HG03280 (cell line): ENCODE measurements at regions not wholly inside any gene's neighbourhood (a gene's known extent, or its start where the extent isn't known, plus 50 kb on each side); places are given as distances from the start of the nearest gene placed in this dataset.
"Not testable (repeated sequence)": the region's sequence is repeated elsewhere in the genome, so short reads cannot be mapped to it uniquely, and the experiment has no call there.

ENCODE experiments used
- ATAC-seq: cut with Tn5 transposase; IDR thresholded peaks from one replicate; pipeline ENCODE4 v1.9.1; 2021; ENCODE audit warnings: mild to moderate bottlenecking, moderate library complexity; ENCODE audit not compliant: unreplicated experiment

DNA sequence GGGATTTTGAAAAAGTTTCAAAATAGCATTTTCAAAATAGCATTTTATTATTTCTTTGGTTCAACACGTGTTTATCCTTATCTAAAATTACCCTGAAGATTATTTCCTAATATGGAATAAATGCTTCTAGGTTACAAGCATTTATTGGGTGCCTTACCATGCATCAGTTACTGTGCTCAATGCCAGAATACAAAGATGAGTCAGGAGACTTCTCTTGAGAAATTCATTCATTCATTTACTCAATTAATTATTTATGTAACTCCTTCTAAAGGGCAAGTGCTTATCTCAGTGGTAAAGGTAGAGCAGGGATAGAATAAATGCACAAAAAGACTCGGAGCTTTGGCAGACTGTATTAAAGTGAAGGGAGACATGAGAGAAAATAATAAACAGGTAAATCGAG, 150.1 kb upstream of the PDE7B start:
- ATAC-seq: no peak

DNA sequence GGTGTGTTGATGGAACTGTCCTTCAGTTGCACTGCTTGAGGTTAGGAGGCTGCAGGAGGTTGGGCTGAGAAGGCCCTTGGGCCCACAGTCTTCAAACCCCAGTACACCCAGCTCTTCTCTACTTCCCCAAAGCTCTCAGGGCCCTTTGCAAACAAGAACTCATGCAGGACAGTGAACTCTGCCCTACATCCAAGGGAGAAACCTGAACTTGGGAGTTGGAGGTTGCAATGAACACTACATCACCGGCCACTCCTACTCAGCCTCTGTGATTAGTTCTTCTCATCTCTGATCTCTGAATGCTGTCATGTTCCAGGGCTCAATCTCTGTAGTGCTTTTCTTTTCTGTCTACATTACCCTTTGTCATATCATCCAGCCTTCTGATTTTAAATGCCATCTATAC, 148.5 kb upstream of the PDE7B start:
- ATAC-seq: no peak

DNA sequence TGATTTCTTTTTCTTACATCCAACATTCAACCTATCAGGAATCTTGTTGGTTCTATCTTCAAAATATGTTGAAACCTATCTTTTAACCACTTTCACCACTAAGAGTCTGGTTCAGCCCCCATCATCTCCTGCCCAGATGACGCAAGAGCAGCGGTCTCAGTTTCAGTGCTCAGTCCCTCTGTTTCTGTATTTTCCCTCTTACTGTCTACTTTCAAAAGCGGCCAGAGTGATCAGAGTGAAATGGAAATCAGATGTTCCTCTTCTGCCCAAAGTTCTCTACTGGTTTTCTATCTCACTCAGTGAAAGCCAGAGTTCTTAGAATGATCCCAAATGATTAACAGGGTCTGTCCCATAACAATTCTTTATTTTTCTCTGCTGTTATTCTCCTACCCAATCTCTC, 147.9 kb upstream of the PDE7B start:
- peak; percentile 58 for ATAC-seq

DNA sequence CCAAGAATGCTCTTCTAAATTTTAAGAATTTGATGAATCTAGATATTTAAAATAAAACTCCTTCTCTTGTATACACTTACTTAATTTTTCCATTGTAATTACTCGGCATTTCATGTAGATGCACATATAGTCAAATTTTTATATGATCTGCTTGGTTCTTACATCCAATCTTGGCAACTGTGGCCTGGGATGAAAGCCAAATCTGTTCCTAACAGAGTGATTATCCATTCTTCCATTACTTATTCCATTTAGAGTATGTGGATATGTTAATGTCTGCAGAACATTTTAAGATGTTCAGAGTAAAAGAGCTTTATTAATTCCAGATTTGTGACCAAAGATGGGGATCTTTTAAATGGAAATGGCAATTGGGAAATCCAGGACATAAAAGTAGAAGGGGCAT, 144.1 kb upstream of the PDE7B start:
- no peak for ATAC-seq

DNA sequence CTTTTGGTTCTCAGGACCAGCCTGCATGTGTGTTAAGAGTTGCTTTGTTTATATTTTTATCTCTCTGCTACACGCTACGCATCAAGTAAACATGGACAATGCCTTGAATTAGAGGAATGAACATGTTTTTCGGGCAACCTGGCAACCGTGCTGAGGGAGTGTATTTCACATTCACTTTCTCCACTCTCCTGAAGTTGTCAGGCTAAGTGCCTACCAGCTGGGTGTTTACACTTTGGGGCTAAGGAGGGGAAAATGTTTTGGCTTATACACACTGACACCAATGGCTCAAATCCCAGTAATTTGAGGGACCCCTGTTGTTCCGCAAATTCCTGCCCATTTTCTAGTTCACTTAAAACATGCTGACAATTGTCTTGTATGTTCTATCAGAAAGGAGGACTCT, 141.5 kb upstream of the PDE7B start:
- no peak for ATAC-seq

DNA sequence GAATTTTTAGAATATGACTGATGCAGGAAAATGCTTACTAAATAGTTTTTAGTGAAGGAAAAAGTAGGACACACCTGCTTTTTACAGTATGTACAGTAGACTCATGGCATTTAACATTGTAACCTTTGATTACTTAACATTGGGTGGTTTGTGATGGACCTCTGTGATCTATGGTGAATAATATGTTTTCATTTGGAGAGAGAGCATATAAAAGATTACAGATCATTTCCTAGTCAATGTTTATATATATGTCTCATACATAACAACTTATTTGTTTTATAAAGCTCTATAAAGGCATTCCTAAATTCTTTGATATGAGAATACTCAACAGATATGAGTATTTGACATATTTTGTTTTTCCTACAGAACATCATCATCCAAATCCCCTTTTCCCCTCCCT, 129.3 kb upstream of the PDE7B start:
- ATAC-seq: no peak

DNA sequence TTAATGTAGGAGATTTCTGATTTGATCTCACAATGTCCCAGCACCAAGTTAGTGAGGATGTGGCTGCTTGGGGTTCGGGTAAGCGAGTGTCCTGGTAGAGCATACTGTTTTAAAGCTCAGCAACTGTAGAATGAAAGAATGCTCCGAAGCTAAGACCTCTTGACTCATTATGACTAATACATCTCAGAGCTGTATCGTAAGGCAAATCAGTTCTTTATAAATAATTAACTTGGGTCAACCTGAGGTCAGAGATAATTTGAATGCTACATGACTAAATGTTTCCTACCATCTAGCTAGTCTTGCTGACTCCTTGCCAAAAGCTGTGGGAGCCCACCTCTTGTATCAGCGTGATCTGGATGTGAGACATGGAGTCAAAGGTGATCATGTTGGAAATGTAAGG, 128.8 kb upstream of the PDE7B start:
- no peak for ATAC-seq

DNA sequence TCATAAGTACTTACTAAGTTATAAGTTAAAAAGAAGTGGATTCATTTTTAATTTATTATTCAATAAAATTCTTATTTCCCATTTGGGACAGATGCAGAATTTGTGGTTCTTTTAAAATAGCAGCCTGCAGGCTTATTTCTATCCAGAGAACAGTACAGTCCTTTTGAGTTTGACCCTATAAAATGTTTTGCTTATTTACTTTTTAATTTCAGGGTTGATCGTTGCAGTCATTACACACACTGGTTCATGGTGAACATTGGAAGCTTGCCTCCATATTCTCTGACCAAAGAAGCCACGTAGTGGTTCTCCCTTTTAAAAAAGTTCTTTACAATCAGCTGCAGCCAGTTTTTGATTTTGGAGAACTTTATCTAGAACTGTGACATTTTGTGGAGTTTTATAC, 122.9 kb upstream of the PDE7B start:
- no peak for ATAC-seq

DNA sequence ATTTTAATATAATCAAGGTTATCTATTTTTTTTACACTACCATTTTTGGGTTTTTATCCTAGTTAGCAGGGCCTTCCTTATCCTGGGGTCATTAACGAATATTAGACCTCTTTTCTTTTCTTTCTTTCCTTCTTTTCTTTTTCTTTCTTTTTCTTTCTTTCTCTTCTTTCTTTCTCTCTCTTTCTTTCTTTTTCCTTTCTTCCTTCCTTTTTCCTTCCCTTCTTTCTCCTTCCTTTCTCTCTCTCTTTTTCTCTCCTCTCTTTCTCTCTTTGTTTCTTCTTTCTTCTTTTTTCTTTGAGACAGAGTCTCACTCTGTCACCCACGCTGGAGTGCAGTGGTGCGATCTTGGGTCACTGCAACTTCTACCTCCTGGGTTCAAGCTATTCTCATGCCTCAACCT, 120.4 kb upstream of the PDE7B start:
- no peak for ATAC-seq

DNA sequence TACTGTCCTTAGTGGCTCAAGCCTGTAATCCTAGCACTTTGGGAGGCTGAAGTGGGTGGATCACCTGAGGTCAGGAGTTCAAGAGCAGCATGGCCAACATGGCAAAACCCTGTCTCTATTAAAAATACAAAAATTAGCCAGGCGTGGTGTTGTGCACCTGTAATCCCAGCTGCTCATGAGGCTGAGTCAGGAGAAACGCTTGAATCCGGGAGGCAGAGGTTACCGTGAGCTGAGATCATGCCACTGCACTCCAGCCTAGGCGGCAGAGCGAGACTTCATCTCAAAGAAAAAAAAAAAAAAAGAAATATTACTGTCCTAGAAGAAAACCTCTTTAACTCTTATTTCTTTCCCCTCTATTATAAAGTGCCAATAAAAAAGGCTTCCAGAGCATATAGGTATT, 115.2 kb upstream of the PDE7B start:
- ATAC-seq: not testable (repeated sequence)

DNA sequence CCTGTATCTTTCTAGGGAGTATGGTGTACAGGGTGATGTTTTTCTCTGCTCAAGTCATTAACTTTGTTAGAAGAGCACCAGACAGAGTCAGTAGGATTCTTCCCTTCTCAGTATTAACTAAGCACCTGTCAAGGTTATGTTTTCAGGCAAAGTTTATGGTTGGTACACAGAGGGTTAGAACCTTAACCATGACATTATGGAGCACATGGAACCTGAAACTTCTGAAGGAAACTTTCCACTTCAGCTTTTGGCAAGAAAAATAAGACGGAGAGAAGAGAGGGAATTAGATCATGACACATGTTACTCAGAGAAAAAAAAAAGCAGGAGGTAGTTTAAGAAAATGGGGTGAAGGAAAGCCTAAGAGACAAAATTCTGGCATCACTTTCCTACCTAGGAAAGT, 112.9 kb upstream of the PDE7B start:
- no peak for ATAC-seq

DNA sequence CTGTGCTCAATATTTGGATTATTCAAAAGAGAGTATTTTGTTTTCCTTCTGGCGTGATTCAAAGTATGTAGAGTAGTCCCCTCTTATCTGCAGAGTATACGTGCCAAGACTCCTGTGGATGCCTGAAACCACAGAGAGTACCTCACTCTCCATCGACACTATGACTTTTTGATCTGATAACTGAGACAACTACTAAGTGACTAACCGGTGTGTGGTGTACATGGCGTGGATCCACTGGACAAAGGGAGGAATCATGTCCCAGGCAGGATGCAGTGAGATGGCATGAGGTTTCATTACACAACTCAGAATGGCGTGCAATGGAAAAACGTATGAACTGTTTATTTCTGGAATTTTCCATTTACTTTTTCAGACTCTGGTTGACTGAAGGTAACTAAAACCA, 112.2 kb upstream of the PDE7B start:
- ATAC-seq: no peak

DNA sequence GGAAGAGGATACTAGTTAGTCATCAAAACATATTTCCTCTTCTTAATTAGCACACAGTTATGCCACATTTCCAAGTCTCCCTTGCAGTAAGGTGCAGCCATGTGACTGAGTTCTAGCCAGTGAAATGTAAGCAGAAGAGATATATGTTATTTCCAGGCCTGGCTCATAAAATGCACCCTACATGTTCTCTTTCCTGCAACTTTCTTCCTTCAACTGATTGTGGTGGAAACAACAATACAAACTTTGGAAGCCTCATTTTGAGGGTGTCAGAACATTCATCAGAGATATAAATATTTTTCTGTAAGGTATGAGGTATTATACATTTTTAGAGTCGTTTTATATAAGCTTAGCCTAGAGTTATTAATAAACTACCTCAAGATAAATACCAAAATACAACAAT, 110.9 kb upstream of the PDE7B start:
- no peak for ATAC-seq

DNA sequence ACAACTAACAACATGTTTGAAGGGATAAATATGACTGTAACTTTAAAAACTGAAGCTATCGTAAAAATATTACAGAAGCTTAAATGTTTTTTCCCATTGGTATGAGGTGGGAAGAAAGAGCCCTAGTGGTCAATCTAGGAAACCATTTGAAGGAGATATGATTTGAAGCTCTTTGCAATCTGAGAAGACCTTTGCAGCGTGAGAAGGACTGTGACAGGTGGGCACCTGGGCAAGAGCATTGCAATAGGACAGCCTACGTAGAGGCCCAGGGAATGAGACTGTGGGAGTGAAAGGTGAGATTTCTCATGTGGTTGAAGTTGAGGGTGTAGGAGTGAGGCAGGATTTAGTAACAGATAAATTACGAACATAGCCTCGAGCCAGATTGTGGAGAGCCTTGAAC, 108.0 kb upstream of the PDE7B start:
- ATAC-seq: no peak

DNA sequence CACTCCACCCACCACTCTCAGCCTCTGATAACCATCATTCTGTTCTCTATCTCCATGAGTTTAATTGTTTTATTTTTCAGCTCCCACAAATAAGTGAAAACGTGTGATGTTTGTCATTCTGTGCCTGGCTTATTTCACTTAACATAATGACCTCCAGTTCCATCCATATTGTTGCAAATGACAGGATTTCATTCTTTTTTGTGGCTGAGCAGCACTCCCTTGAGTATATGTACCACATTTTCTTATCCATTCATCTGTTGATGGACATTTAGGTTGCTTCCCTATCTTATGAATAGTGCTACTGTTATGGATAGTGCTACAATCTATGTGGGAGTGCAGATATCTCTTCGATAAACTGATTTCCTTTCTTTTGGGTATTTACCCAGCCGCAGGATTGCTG, 103.3 kb upstream of the PDE7B start:
- no peak for ATAC-seq

DNA sequence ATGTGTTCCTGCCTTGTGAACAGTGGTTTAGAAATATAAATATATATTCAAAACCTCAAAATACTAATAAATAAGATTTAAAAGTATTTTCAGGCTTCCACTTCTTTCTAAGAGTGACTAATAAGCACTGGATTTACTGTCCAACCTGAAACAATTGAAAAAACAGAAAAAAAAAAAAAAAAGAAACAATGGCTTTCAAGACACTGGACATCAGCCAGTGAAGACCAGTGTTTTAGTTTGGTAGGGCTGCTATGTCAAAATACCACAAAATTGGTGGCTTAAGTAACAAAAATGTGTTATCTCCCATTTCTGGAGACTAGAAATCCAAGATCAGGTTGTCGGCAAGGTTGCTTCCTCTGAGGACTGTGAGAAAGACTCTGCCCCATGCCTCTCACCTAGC, 101.4 kb upstream of the PDE7B start:
- ATAC-seq: no peak

DNA sequence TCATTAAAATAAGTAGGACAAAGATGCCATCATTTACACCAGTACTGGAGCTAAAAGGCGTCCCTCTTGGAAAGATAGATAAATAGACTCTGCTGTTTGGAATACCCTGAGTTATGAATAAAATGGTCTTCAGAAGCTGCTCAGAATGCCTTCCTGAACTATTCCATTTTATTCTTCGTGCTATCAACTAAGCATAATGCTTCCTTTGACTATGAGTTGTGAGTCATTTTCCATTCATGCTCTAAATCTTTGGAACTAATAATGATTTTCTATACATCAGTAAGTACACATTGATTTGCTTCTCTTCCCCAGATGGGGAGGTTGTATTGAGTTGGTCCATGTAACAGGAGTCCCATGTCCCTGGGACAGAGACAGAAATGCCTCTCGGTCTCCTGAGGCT, 98.3 kb upstream of the PDE7B start:
- ATAC-seq: no peak

DNA sequence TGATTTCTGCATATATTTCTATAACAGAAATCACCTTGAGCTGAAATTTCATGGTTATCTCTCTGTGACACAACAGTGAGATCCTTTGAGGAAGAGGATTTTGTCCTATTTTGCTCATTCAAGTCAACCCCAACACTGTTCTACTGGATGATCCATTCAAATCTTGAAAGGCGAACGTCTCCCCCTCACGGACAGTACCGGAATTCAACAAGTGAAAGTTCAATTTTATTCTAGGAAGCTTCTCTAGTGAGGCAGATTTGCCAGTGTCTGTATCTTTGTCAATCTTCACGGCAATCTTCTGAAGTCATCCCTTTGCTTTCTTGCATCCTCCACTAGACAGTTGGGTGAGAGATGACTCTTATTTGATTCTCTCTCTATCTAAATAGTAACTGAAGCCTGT, 91.7 kb upstream of the PDE7B start:
- no peak for ATAC-seq

DNA sequence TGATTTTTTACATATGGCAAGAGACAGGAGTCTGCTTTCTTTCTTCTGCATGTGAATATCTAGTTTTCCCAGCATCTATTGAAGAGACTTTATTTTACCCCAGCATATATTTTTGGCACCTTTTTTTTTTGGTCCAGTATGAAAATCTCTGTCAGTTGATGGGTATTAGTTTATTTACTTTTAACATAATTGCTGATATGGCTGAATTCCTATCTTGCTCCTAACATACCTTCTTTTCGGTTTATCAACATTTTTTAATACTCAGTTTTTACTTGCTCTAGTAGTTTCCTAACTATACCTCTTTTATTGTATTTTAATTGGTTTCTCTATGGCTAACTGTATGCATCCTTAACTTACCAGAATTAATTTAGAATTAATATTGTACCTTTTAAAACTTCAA, 77.5 kb upstream of the PDE7B start:
- ATAC-seq: no peak

DNA sequence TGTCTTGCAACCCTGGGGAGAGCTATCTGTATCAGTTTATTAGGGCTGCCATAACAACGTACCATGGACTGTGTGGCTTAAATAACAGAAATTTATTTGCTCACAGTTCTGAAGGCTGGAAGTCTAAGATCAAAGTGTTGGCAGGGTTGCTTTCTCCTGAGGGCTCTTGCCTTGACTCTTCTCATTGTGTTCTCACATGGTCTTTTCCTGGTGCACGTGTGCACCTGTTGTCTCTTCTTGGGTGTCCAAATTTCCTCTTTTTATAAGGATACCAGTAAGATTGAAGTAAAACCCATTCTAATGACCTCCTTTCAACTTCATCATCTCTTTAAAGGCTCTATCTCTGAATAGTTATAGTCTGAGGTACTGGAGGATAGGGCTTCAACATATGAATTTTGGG, 72.3 kb upstream of the PDE7B start:
- ATAC-seq: no peak

DNA sequence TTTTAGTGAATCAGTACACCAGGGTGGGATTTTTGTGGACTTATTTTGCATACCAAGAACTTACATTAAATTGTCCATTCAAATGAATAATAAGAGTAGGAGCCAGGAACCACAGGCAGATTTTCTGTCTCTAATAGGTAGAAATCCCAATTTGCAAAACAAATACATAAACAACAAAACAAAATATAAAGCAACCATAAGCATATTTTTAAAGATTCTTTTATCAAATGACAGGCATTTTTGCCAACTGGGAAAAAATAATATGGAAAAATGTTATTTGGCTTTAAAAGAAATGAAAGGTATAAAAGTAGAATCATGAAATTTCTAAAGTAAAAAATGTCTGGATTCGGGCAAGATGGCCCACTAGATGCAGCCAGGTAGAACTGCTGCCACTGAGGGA, 71.2 kb upstream of the PDE7B start:
- ATAC-seq: no peak

DNA sequence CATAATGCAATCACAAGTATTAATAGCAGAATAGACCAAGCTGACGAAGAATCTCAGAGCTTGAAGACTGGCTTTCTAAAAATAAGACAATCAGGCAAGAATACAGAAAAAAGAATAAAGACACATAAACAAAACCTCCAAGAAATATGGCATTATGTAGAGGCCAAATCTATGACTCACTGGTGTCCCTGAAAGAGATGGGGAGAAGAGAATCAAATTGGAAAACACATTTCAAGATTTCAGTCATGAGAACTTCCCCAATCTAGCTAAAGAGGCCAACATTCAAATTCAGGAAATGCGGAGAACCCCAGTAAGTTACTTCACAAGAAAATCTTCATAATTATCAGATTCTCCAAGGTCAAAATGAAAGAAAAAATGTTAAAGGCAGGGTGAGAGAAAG, 69.0 kb upstream of the PDE7B start:
- no peak for ATAC-seq

DNA sequence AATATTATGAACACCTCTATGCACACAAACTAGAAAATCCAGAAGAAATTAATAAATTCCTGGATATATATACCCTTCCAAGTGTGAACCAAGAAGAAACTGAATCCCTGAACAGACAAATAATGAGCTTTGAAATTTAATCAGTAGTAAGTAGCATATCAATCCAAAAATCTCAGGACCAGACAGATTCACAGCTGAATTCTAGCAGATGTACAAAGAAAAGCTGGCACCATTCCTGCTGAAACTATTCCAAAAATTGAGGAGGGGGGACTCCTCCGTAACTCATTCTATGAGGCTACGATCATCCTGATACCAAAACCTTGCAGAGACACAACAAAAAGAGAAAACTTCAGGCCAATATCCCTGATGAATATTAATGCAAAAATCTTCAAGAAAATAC, 67.0 kb upstream of the PDE7B start:
- no peak for ATAC-seq

DNA sequence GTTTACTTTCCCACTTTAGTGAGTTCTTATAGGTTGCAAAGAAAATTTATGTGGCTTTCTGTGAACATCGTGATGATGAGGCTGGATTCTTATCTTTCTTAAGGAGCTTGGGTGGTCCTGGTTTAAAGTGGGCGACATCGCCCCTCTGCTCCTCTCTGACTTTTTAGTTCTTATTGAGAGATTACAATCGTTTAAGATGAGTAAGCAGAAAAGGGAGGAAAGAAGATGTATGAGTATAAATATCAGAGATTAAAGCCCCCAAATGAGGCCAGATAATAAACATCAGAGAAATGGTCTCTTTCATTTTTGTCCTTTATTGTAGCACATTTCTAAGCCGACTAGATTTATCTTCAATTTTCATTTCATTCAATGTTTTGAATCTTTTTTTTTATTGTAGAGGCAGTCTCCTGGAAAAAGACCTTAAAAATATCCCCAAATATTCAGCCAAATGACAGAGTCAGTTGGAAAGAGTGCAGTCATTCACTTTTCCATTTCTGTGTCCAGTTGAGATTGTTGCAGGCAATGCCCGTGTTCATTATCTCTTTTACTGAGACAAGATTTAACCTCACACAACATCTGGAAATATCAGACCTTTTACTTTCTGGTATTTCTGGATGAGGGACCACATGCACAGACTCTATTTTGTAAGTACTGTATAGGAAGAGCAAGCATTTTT, 62.0 kb upstream of the PDE7B start:
- ATAC-seq: no peak
